ENCODE measurements at regions not wholly inside any gene's neighbourhood (a gene's known extent, or its start where the extent isn't known, plus 50 kb on each side); places are given as distances from the start of the nearest gene placed in this dataset.

GRCh38 chr2:82652117-82652516, 1807.0 kb downstream of the SUCLG1 start:
- Histone ChIP-seq H3K4me2 (ENCODE audit: low read depth, low read length, poor library complexity, severe bottlenecking) (no peak overlapping the region), H3K36me3 (ENCODE audit: insufficient read depth, low read length) (no peaks in the 10 kb centered on the region), H3K9ac (ENCODE audit: low read depth, low read length, poor library complexity, severe bottlenecking) (no peak overlapping the region), H3K9me3 (ENCODE audit: insufficient read depth, low read depth, low read length) (no peaks in the 10 kb centered on the region), H3F3A (ENCODE audit: low read depth) (no peaks in the 10 kb centered on the region), H3K27me3 (ENCODE audit: insufficient read depth, low read length, poor library complexity, severe bottlenecking) (no peaks in the 10 kb centered on the region), H3K79me2 (ENCODE audit: insufficient read depth, low read length) (no peaks in the 10 kb centered on the region), H3K9me2 (replicated peaks; ENCODE audit: low read depth, low read length) (no peaks in the 10 kb centered on the region), H3K4me1 (ENCODE audit: insufficient read depth, low read length, poor library complexity, severe bottlenecking) (no peaks in the 10 kb centered on the region), H2AFZ (ENCODE audit: low read length) (no peak overlapping the region), H4K20me1 (ENCODE audit: insufficient read depth, low read length, poor library complexity, severe bottlenecking) (no peaks in the 10 kb centered on the region), H3K4me3 (ENCODE audit: low read length, poor library complexity, severe bottlenecking) (no peak overlapping the region)
- TF ChIP-seq CTCF (conservative IDR thresholded peaks at IDR 0.05; ENCODE audit: low read length) = no peak
- TF ChIP-seq EZH2phosphoT487 (IDR thresholded peaks at IDR 0.05; ENCODE audit: borderline replicate concordance) = no peak

GRCh38 chr2:82650038-82650437, 1809.0 kb downstream of the SUCLG1 start:
- Histone ChIP-seq H4K20me1 (ENCODE audit: insufficient read depth, low read length, poor library complexity, severe bottlenecking) (no peaks in the 10 kb centered on the region), H3K4me1 (ENCODE audit: insufficient read depth, low read length, poor library complexity, severe bottlenecking) (no peaks in the 10 kb centered on the region), H3K9ac (ENCODE audit: low read depth, low read length, poor library complexity, severe bottlenecking) (no peak overlapping the region), H2AFZ (ENCODE audit: low read length) (no peak overlapping the region), H3K27me3 (ENCODE audit: insufficient read depth, low read length, poor library complexity, severe bottlenecking) (no peaks in the 10 kb centered on the region), H3K4me3 (ENCODE audit: low read length, poor library complexity, severe bottlenecking) (no peak overlapping the region), H3K36me3 (ENCODE audit: insufficient read depth, low read length) (no peaks in the 10 kb centered on the region), H3K4me2 (ENCODE audit: low read depth, low read length, poor library complexity, severe bottlenecking) (no peak overlapping the region), H3K9me2 (replicated peaks; ENCODE audit: low read depth, low read length) (no peaks in the 10 kb centered on the region), H3F3A (ENCODE audit: low read depth) (no peaks in the 10 kb centered on the region), H3K9me3 (ENCODE audit: insufficient read depth, low read depth, low read length) (no peaks in the 10 kb centered on the region), H3K79me2 (ENCODE audit: insufficient read depth, low read length) (no peaks in the 10 kb centered on the region)
- TF ChIP-seq CTCF (conservative IDR thresholded peaks at IDR 0.05; ENCODE audit: low read length) (no peak), EZH2phosphoT487 (IDR thresholded peaks at IDR 0.05; ENCODE audit: borderline replicate concordance) (no peak)

- Histone ChIP-seq H3F3A (ENCODE audit: low read depth) (no peaks in the 10 kb centered on the region), H3K4me1 (ENCODE audit: insufficient read depth, low read length, poor library complexity, severe bottlenecking) (no peaks in the 10 kb centered on the region), H3K27me3 (ENCODE audit: insufficient read depth, low read length, poor library complexity, severe bottlenecking) (no peaks in the 10 kb centered on the region), H3K79me2 (ENCODE audit: insufficient read depth, low read length) (no peaks in the 10 kb centered on the region), H3K9me3 (ENCODE audit: insufficient read depth, low read depth, low read length) (no peaks in the 10 kb centered on the region), H3K9me2 (replicated peaks; ENCODE audit: low read depth, low read length) (no peaks in the 10 kb centered on the region), H3K36me3 (ENCODE audit: insufficient read depth, low read length) (no peaks in the 10 kb centered on the region), H2AFZ (ENCODE audit: low read length) (no peak overlapping the region), H3K4me3 (ENCODE audit: low read length, poor library complexity, severe bottlenecking) (no peak overlapping the region), H3K4me2 (ENCODE audit: low read depth, low read length, poor library complexity, severe bottlenecking) (no peak overlapping the region), H3K9ac (ENCODE audit: low read depth, low read length, poor library complexity, severe bottlenecking) (no peak overlapping the region), H4K20me1 (ENCODE audit: insufficient read depth, low read length, poor library complexity, severe bottlenecking) (no peaks in the 10 kb centered on the region)
- no peak for TF ChIP-seq EZH2phosphoT487 (IDR thresholded peaks at IDR 0.05; ENCODE audit: borderline replicate concordance)
- TF ChIP-seq CTCF (conservative IDR thresholded peaks at IDR 0.05; ENCODE audit: low read length) = no peak
Observed at GRCh38 chr2:82641598-82642180, 1817.4 kb downstream of the SUCLG1 start.

Measured in Loucy (cell line).